ENCODE measurements at regions not wholly inside any gene's neighbourhood (a gene's known extent, or its start where the extent isn't known, plus 50 kb on each side); places are given as distances from the start of the nearest gene placed in this dataset.
"Not testable (repeated sequence)": the region's sequence is repeated elsewhere in the genome, so short reads cannot be mapped to it uniquely, and the experiment has no call there.

DNA sequence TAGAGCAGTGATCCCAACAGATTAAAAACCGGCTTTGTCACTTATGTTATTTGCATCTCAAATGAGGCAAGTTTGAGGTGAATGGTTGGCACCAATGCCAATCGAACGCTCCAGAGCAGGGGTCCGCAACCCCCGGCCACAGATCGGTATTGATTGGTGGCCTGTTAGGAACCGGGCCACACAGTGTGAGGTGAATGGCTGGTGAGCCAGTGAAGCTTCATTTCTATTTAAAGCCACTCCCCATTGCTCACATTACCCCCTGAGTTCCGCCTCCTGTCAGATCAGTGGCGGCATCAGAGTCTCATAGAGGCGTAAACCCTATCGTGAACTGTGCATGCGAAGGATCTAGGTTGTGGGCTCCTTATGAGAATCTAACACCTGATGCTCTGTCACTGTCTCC, 132.0 kb downstream of the TMEM182 start:
- DNase-seq (ENCODE audit: low spot score), result no peak
- TF ChIP-seq, protein P1, sequence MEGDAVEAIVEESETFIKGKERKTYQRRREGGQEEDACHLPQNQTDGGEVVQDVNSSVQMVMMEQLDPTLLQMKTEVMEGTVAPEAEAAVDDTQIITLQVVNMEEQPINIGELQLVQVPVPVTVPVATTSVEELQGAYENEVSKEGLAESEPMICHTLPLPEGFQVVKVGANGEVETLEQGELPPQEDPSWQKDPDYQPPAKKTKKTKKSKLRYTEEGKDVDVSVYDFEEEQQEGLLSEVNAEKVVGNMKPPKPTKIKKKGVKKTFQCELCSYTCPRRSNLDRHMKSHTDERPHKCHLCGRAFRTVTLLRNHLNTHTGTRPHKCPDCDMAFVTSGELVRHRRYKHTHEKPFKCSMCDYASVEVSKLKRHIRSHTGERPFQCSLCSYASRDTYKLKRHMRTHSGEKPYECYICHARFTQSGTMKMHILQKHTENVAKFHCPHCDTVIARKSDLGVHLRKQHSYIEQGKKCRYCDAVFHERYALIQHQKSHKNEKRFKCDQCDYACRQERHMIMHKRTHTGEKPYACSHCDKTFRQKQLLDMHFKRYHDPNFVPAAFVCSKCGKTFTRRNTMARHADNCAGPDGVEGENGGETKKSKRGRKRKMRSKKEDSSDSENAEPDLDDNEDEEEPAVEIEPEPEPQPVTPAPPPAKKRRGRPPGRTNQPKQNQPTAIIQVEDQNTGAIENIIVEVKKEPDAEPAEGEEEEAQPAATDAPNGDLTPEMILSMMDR (IDR thresholded peaks at IDR 0.05; ENCODE audit: extremely low read depth, missing control alignments), result no peak

DNA sequence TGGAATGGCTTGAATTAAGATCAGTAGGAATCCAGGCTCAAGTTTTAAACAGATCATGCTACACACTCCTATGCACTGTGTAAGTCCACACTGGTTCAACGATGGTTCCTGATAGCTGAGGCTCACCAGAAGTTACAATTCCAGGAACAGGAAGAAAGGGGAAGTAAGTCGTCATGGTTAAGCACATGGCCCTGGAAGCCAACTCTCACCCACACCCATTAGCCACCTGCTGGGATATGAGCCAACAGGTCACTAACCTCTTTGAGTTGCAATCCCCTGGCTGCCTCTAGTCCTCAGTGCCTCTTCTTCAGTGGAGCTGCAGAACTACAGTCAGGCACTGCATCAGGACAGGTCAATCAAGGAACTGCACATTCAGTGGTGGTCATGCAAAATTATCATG, 133.5 kb downstream of the TMEM182 start:
- TF ChIP-seq, protein P1 (IDR thresholded peaks at IDR 0.05; ENCODE audit: extremely low read depth, missing control alignments), result no peak
- DNase-seq (ENCODE audit: low spot score), result no peak

- DNase-seq (ENCODE audit: low spot score), result not testable (repeated sequence)
Measured at GRCh38 chr2:102909240-102909639, 147.4 kb downstream of the TMEM182 start.

DNA sequence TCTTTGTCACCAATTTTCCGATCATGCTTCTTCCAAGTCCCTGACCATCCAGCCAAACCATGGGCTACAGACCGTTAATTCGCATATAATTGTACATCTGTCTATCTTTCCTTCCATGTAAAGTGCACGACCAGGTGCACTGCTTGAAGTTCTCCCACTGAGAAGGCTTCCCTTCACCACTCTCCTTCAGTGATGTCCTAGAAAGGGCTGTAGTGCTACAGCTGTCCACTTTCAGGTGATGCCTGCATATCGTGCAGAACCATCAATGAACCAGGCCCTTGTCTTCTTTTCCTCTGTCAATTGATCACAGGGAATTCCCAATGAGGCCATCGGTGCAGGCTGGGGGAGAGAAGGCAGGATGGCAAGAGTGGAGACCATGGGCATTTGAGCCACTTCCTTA, 148.9 kb downstream of the TMEM182 start:
- TF ChIP-seq, protein P1 (IDR thresholded peaks at IDR 0.05; ENCODE audit: extremely low read depth, missing control alignments), result no peak
- no peak for DNase-seq (ENCODE audit: low spot score)

DNA sequence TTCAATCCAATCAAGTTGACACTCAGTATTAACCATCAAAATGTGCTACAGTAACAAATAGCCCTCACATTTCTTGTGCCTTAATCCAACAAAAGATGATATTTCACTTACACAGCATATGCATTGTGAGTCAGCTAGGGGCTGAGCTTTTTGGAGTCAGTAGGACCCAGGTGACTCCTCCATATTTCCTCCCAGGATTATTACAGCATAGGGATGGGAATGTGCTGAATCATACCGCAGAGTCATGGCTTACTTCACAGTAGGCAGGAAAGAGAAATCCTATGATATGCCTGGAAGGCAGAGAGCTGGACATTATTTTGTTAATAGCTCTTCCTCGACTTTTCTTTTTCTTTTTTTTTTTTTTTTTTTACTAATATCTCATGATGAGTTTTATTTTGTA, 153.3 kb downstream of the TMEM182 start:
- no peak for DNase-seq (ENCODE audit: low spot score)
- TF ChIP-seq, protein P1 (IDR thresholded peaks at IDR 0.05; ENCODE audit: extremely low read depth, missing control alignments), result no peak

GRCh38 chr2:102922321-102922720, 160.5 kb downstream of the TMEM182 start:
- TF ChIP-seq, protein P1 (IDR thresholded peaks at IDR 0.05; ENCODE audit: extremely low read depth, missing control alignments), result no peak
- DNase-seq (ENCODE audit: low spot score), result no peak

DNA sequence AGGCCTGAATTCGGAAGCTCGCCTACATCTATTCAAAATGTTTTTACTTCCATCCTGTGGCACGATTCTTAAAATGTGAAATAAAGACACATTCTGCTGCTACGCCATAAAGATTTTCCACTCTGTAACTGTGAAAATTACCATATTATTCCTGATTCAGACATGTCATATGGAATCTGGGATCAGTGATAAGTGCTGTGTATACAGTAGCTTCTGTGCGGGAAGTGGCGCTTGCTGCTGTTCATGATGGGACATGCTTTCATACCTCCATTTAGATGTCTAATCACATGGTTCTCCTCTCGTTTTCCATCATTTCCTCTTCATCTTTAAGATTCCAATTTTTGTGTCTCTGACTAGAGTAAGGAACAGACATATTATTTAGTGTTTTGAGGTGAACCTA, 163.2 kb downstream of the TMEM182 start:
- no peak for DNase-seq (ENCODE audit: low spot score)
- TF ChIP-seq, protein P1 (IDR thresholded peaks at IDR 0.05; ENCODE audit: extremely low read depth, missing control alignments), result no peak

DNA sequence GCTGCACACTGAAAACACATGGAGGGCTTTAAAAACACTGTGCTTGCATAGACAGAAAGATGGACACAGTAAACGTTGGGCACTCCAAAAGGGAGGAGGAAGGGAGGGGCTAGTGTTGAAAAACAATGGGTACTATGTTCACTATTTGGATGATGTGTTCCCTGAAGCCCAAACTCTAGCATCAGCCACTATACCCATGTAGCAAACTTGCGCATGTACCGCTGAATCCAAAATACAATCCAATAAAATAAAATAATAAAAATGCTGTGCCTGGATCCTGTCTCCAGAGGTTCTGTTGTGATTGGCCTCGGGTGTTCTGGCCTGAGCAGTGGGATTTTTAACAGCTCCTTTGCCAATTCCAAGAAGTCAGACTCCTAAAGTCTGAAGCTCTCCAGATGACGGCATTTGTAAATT, 166.0 kb downstream of the TMEM182 start:
- DNase-seq (ENCODE audit: low spot score), result no peak
- TF ChIP-seq, protein P1 (IDR thresholded peaks at IDR 0.05; ENCODE audit: extremely low read depth, missing control alignments), result no peak

All from GM20000 (cell line).